ENCODE measurements at regions not wholly inside any gene's neighbourhood (a gene's known extent, or its start where the extent isn't known, plus 50 kb on each side); places are given as distances from the start of the nearest gene placed in this dataset.

DNA sequence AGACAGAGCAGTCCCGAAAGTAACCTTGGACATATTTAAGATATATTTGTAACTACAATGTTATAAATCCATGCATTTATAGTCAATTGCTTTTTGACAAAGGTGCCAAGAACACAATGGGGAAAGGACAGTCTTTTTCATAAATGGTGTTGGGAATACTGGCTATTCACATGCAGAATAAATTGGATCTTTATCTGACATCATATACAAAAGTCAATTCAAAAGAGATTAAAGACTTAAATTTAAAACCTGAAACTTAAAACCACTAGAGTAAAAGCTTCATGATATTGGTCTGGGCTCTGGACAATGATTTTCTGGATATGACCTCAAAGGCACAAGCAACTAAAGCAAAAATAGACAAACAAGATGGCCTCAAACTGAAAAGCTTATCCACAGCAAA is 950.7 kb upstream of the TYRP1 start:
- Histone ChIP-seq H3K4me3 (ENCODE audit: low read depth, low read length) (no peak overlapping the region), H3K4me1 (ENCODE audit: control insufficient read depth, insufficient read depth, low read length) (no peaks in the 10 kb centered on the region), H3K9me3 (ENCODE audit: control insufficient read depth, insufficient read depth, low read length) (no peaks in the 10 kb centered on the region), H3K9ac (ENCODE audit: low read depth, low read length) (no peak overlapping the region), H3K36me3 (ENCODE audit: control insufficient read depth, insufficient read depth, low read length) (no peaks in the 10 kb centered on the region), H3K27ac (ENCODE audit: low read depth, low read length) (no peak overlapping the region), H3K27me3 (ENCODE audit: control insufficient read depth, insufficient read depth, low read length) (no peaks in the 10 kb centered on the region)

DNA sequence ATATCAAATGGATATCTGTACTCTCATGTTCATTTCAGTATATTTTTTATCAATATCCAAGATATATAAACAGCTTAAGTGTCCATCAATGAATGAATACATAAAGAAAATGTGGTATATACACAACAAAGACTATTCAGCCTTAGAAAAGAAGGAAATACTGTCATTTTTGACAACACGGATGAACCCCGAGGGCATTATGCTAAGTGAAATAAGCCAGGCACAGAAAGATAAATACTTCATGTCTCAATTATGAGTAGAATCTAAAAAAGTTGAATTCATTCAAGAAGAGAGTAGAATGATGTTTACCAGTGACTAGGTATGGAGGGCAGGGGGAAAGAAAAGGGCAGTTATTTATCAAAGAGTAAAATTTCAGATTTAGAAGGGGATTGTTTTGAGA is 949.8 kb upstream of the TYRP1 start:
- no peaks in the 10 kb centered on the region for H3K27me3 ChIP-seq (ENCODE audit: control insufficient read depth, insufficient read depth, low read length)

DNA sequence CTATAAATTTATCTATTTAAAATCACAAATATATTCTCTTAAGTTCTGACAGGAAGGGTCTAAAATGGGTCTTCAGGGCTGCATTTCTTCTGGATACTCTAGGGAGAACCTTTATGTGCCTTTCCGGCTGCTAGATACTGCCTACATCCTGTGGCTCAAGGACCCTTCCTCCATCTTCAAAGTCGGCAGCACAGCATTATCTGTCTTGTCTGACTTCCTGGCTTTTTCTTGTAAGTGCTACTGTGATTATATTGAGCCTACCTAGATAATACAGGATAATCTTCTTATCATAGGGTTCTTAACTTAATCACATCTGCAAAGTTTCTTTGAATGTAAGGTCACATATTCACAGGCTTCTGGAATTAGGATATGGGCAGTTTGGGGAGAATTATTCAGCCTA is 943.8 kb upstream of the TYRP1 start:
- H3K9ac ChIP-seq (ENCODE audit: low read depth, low read length), result no peak overlapping the region
- H3K9me3 ChIP-seq (ENCODE audit: control insufficient read depth, insufficient read depth, low read length), result no peaks in the 10 kb centered on the region
- no peak overlapping the region for H3K4me3 ChIP-seq (ENCODE audit: low read depth, low read length)
- H3K36me3 ChIP-seq (ENCODE audit: control insufficient read depth, insufficient read depth, low read length), result no peaks in the 10 kb centered on the region
- no peaks in the 10 kb centered on the region for H3K4me1 ChIP-seq (ENCODE audit: control insufficient read depth, insufficient read depth, low read length)
- no peaks in the 10 kb centered on the region for H3K27me3 ChIP-seq (ENCODE audit: control insufficient read depth, insufficient read depth, low read length)
- no peak overlapping the region for H3K27ac ChIP-seq (ENCODE audit: low read depth, low read length)

More for the DNA sequence above, 949.8 kb upstream of the TYRP1 start:
- no peaks in the 10 kb centered on the region for H3K36me3 ChIP-seq (ENCODE audit: control insufficient read depth, insufficient read depth, low read length)
- H3K4me1 ChIP-seq (ENCODE audit: control insufficient read depth, insufficient read depth, low read length), result no peaks in the 10 kb centered on the region
- H3K9me3 ChIP-seq (ENCODE audit: control insufficient read depth, insufficient read depth, low read length), result no peaks in the 10 kb centered on the region
- H3K9ac ChIP-seq (ENCODE audit: low read depth, low read length), result no peak overlapping the region
- no peak overlapping the region for H3K4me3 ChIP-seq (ENCODE audit: low read depth, low read length)
- no peak overlapping the region for H3K27ac ChIP-seq (ENCODE audit: low read depth, low read length)

DNA sequence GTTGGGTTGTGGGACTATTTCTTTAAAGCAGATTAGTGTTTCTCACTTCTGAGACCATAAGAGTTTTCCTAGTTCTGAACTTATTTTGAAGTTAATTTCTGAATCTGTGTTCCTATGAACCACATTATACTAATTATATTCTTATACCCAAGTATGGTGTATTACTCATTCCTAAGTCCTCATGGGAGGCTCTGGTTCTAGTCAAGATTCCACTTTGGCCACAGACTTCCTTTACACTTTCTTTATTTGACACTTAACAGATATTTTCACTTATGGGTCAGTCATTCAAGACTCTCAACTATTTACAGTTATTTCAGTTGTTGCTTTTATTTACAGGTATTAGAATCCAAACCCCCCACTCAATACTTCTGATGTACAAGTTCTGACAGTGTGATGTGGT is 937.2 kb upstream of the TYRP1 start:
- Histone ChIP-seq H3K36me3 (ENCODE audit: control insufficient read depth, insufficient read depth, low read length) (no peaks in the 10 kb centered on the region), H3K9me3 (ENCODE audit: control insufficient read depth, insufficient read depth, low read length) (no peaks in the 10 kb centered on the region), H3K27ac (ENCODE audit: low read depth, low read length) (no peak overlapping the region), H3K27me3 (ENCODE audit: control insufficient read depth, insufficient read depth, low read length) (no peaks in the 10 kb centered on the region), H3K9ac (ENCODE audit: low read depth, low read length) (no peak overlapping the region), H3K4me3 (ENCODE audit: low read depth, low read length) (no peak overlapping the region), H3K4me1 (ENCODE audit: control insufficient read depth, insufficient read depth, low read length) (no peaks in the 10 kb centered on the region)

DNA sequence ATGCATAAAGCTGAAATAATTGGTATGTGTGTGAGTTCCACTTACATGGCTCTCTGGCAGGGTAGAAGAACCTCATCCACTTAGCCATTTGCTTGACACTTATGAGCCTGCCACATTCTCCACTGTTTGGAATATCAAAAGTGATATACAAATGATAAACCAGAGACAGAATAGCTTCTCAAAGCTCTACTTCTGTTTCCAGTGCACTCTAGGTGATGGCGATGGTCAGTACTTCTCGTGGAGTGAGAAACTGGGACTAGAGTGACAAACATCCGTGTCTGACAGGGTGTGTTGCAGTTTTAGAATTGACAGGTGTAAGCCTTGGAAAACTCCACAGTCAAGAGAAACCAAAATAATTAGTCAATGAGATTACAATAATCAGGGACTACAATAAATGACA is 935.8 kb upstream of the TYRP1 start:
- Histone ChIP-seq H3K27ac (ENCODE audit: low read depth, low read length) (no peak overlapping the region), H3K4me3 (ENCODE audit: low read depth, low read length) (no peak overlapping the region), H3K27me3 (ENCODE audit: control insufficient read depth, insufficient read depth, low read length) (no peaks in the 10 kb centered on the region), H3K9me3 (ENCODE audit: control insufficient read depth, insufficient read depth, low read length) (no peaks in the 10 kb centered on the region), H3K4me1 (ENCODE audit: control insufficient read depth, insufficient read depth, low read length) (no peaks in the 10 kb centered on the region), H3K9ac (ENCODE audit: low read depth, low read length) (no peak overlapping the region), H3K36me3 (ENCODE audit: control insufficient read depth, insufficient read depth, low read length) (no peaks in the 10 kb centered on the region)

DNA sequence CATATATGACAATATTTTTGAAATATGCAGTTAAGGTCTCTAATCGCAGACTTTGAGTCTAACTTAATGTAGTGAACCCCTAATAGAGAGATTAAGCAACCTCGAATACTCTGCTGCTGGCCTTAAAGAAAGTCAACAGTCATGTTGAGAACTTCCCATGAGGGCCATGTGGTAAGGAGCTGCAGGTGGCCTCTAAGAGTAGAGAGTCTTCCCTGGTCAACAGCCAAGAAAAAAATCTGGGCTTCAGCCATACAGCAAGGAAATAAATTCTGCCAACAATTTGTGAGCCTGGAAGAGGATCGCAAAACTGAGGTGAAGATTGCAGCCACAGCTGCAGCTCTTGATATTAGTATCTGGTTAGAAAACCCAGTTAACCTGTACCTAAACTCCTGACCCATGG is 935.2 kb upstream of the TYRP1 start:
- H3K4me3 ChIP-seq (ENCODE audit: low read depth, low read length), result no peak overlapping the region
- H3K4me1 ChIP-seq (ENCODE audit: control insufficient read depth, insufficient read depth, low read length), result no peaks in the 10 kb centered on the region
- H3K27ac ChIP-seq (ENCODE audit: low read depth, low read length), result no peak overlapping the region
- no peak overlapping the region for H3K9ac ChIP-seq (ENCODE audit: low read depth, low read length)
- H3K36me3 ChIP-seq (ENCODE audit: control insufficient read depth, insufficient read depth, low read length), result no peaks in the 10 kb centered on the region
- no peaks in the 10 kb centered on the region for H3K27me3 ChIP-seq (ENCODE audit: control insufficient read depth, insufficient read depth, low read length)
- no peaks in the 10 kb centered on the region for H3K9me3 ChIP-seq (ENCODE audit: control insufficient read depth, insufficient read depth, low read length)

DNA sequence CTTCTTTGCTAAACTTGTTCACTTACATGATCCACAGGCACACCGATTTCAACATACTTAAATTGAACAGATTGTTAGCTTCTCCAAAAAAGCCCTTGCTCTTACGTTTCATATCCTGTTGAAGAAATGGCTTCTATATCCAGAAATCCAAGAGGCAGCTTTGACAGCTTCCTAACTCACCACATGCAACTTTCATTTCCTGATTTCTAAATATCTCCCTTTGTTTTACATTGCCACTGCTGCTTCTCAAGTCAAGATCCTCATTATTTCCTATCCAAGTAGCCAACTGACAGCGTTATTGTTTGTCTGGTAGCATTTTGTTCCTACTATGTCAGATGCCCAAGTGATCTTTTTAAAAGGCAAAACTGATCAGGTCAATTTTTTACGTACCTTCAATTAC is 913.2 kb upstream of the TYRP1 start:
- no peaks in the 10 kb centered on the region for H3K9me3 ChIP-seq (ENCODE audit: control insufficient read depth, insufficient read depth, low read length)
- no peak overlapping the region for H3K4me3 ChIP-seq (ENCODE audit: low read depth, low read length)
- no peak overlapping the region for H3K27ac ChIP-seq (ENCODE audit: low read depth, low read length)
- no peaks in the 10 kb centered on the region for H3K27me3 ChIP-seq (ENCODE audit: control insufficient read depth, insufficient read depth, low read length)
- no peaks in the 10 kb centered on the region for H3K36me3 ChIP-seq (ENCODE audit: control insufficient read depth, insufficient read depth, low read length)
- H3K4me1 ChIP-seq (ENCODE audit: control insufficient read depth, insufficient read depth, low read length), result no peaks in the 10 kb centered on the region
- no peak overlapping the region for H3K9ac ChIP-seq (ENCODE audit: low read depth, low read length)

DNA sequence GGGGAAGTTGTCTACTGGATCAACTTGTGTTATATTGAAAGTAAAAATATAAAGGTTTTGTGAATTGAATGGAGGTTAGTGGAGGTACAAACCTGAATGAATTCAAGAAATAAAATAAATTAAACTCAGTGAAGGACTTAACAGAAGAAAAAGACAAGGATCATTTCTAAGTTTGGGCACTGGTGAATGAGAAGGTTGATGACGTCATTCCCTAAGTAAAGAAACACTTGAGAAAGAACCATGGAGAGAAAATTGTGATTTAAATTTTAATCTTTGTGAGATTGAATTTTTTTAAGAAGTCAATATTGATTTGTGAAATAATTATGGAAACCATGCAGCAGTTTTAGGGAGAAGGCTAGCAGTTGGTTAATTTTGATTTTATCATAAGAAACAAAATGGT is 900.3 kb upstream of the TYRP1 start:
- Histone ChIP-seq H3K9me3 (ENCODE audit: control insufficient read depth, insufficient read depth, low read length) (no peaks in the 10 kb centered on the region), H3K4me3 (ENCODE audit: low read depth, low read length) (no peak overlapping the region), H3K27ac (ENCODE audit: low read depth, low read length) (no peak overlapping the region), H3K9ac (ENCODE audit: low read depth, low read length) (no peak overlapping the region), H3K36me3 (ENCODE audit: control insufficient read depth, insufficient read depth, low read length) (no peaks in the 10 kb centered on the region), H3K27me3 (ENCODE audit: control insufficient read depth, insufficient read depth, low read length) (no peaks in the 10 kb centered on the region), H3K4me1 (ENCODE audit: control insufficient read depth, insufficient read depth, low read length) (no peaks in the 10 kb centered on the region)

DNA sequence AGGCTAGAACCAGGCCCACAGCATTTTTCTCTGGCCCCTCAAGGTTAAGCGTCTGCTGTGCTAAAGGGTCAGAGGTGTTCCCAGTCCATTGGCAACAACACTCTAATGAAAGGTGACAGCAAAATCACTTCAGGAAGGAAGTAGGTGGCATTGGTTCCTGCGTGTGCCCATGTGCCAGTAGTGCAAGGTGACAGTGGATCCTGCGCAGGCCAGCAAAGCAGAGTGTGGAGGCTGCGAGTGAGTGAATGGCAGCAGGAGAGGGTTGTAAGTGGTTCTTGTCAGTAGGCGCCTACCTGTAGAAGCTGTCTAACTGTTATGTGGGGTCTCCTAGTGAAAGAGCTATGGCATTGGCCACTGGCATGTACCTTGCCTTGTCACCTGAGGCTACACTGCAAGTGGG is 898.2 kb upstream of the TYRP1 start:
- H3K9me3 ChIP-seq (ENCODE audit: control insufficient read depth, insufficient read depth, low read length), result no peaks in the 10 kb centered on the region
- H3K9ac ChIP-seq (ENCODE audit: low read depth, low read length), result no peak overlapping the region
- H3K36me3 ChIP-seq (ENCODE audit: control insufficient read depth, insufficient read depth, low read length), result no peaks in the 10 kb centered on the region
- no peaks in the 10 kb centered on the region for H3K27me3 ChIP-seq (ENCODE audit: control insufficient read depth, insufficient read depth, low read length)
- no peak overlapping the region for H3K4me3 ChIP-seq (ENCODE audit: low read depth, low read length)
- no peak overlapping the region for H3K27ac ChIP-seq (ENCODE audit: low read depth, low read length)
- H3K4me1 ChIP-seq (ENCODE audit: control insufficient read depth, insufficient read depth, low read length), result no peaks in the 10 kb centered on the region

DNA sequence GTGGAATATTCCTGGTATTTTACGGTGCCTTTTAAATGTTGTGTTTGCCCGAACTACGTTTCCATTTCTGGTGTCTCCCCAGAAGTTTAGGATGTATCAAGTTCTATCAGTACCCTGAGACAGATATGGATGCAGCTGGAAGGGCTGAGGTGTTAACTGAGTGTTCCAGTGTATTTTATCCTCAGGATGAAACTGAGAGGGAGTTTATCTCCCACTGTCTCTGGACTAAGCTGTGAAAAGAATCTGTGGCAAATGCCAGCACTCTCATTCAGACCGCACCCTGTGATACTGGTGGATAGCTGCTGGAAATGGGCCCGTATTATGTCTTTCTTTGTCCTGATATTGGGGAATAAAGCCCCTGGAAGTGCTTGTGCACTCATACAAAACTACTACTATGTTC is 887.2 kb upstream of the TYRP1 start:
- H3K9me3 ChIP-seq (ENCODE audit: control insufficient read depth, insufficient read depth, low read length), result no peaks in the 10 kb centered on the region; the same call in 1 of the 2 replicates
- no peaks in the 10 kb centered on the region for H3K4me1 ChIP-seq (ENCODE audit: control insufficient read depth, insufficient read depth, low read length)
- no peak overlapping the region for H3K9ac ChIP-seq (ENCODE audit: low read depth, low read length)
- H3K27ac ChIP-seq (ENCODE audit: low read depth, low read length), result no peak overlapping the region
- H3K4me3 ChIP-seq (ENCODE audit: low read depth, low read length), result no peak overlapping the region
- H3K36me3 ChIP-seq (ENCODE audit: control insufficient read depth, insufficient read depth, low read length), result no peaks in the 10 kb centered on the region
- no peaks in the 10 kb centered on the region for H3K27me3 ChIP-seq (ENCODE audit: control insufficient read depth, insufficient read depth, low read length)

DNA sequence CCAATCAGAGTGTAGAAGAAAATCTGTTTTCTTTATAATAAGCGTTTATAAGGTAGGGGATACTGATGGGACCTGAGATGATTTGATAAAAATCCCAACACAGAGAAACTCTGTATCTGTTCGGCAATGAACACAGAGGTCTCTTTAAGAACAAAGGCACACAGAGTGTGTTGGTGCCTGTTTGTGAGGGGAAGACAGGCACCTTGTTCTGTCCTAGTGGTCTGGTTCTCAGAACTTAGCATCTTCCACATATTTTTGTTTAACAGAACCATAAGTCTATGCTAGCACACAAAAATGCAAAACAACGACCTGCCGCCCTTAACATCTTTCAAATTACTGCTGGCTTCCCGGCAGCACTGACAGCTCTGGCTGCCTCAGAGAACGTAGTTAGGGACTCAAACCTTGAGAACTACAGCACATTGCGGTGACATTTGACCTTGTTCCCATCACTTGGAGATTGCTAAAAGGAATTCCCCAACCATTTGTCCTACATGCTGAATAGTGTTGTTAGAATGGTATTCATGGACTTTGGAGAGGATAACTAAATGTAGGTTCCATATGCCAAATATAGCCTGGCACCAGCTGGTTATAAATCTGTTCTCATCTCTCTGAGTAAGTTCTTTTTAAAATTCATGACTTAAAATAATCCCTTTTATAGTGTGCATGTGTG is 871.7 kb upstream of the TYRP1 start:
- Histone ChIP-seq H3K27me3 (ENCODE audit: control insufficient read depth, insufficient read depth, low read length) (no peaks in the 10 kb centered on the region), H3K27ac (ENCODE audit: low read depth, low read length) (no peak overlapping the region), H3K4me3 (ENCODE audit: low read depth, low read length) (no peak overlapping the region), H3K4me1 (ENCODE audit: control insufficient read depth, insufficient read depth, low read length) (no peaks in the 10 kb centered on the region), H3K36me3 (ENCODE audit: control insufficient read depth, insufficient read depth, low read length) (no peaks in the 10 kb centered on the region), H3K9me3 (ENCODE audit: control insufficient read depth, insufficient read depth, low read length) (no peaks in the 10 kb centered on the region), H3K9ac (ENCODE audit: low read depth, low read length) (no peak overlapping the region)

DNA sequence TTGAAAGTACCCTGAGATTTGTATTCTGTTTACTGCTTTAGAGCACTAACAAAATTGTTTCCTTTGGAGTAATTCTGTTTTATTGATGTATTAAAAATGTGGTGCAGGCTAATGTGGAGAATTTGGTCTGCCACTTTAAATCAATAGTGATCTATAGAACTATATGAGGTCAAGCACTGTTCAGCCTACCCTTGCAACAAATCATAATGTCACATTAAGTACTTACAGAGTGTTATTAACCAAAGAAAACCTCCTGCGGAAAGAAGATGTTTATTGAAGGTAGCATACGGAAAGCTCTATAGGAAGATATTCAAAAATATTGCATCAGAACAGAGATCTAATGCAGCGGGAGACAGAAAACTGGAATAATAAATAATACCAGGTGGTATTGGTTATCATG is 865.0 kb upstream of the TYRP1 start:
- H3K9me3 ChIP-seq (ENCODE audit: control insufficient read depth, insufficient read depth, low read length), result no peaks in the 10 kb centered on the region

More for the DNA sequence above, 865.0 kb upstream of the TYRP1 start:
- Histone ChIP-seq H3K4me3 (ENCODE audit: low read depth, low read length) (no peak overlapping the region), H3K36me3 (ENCODE audit: control insufficient read depth, insufficient read depth, low read length) (no peaks in the 10 kb centered on the region), H3K27me3 (ENCODE audit: control insufficient read depth, insufficient read depth, low read length) (no peaks in the 10 kb centered on the region), H3K4me1 (ENCODE audit: control insufficient read depth, insufficient read depth, low read length) (no peaks in the 10 kb centered on the region), H3K27ac (ENCODE audit: low read depth, low read length) (no peak overlapping the region), H3K9ac (ENCODE audit: low read depth, low read length) (no peak overlapping the region)
